MM.1S (cell line): ENCODE measurements at regions not wholly inside any gene's neighbourhood (a gene's known extent, or its start where the extent isn't known, plus 50 kb on each side); places are given as distances from the start of the nearest gene placed in this dataset.

Source experiments
- DNase-seq: peaks from one replicate; pipeline ENCODE4 v3.0.0-alpha.2; 2015
- H2AFZ ChIP-seq: fragments of 300-600 bp; sonication (generic); 2 replicates; pipeline ENCODE4 v1.6.0; 2016; ENCODE audit warnings: antibody characterized with exemption, low read length
- H3F3A ChIP-seq: fragments of 300-600 bp; sonication (generic); 2 replicates; pipeline ENCODE4 v1.6.1; 2016; ENCODE audit warnings: mild to moderate bottlenecking, antibody characterized with exemption, low read length, moderate library complexity, mixed read lengths; ENCODE audit not compliant: insufficient read depth
- H3K27ac ChIP-seq: fragments of 300-600 bp; sonication (generic); 2 replicates; pipeline ENCODE4 v1.5.1; 2016; ENCODE audit warnings: mild to moderate bottlenecking, low read length
- H3K27me3 ChIP-seq: fragments of 300-600 bp; sonication (generic); replicated peaks from 2 replicates; pipeline ENCODE4 v1.6.0; 2016; ENCODE audit warnings: low read length; ENCODE audit not compliant: insufficient read depth
- H3K36me3 ChIP-seq: fragments of 300-600 bp; sonication (generic); replicated peaks from 2 replicates; pipeline ENCODE4 v1.6.1; 2016; ENCODE audit warnings: mild to moderate bottlenecking, low read length, mixed read lengths; ENCODE audit not compliant: insufficient read depth
- H3K4me1 ChIP-seq: fragments of 300-600 bp; sonication (generic); 2 replicates; pipeline ENCODE4 v1.6.1; 2016; ENCODE audit warnings: low read length, mixed read lengths
- H3K4me2 ChIP-seq: fragments of 300-600 bp; sonication (generic); 2 replicates; pipeline ENCODE4 v1.6.0; 2016; ENCODE audit warnings: low read depth, low read length
- H3K4me3 ChIP-seq: fragments of 300-600 bp; sonication (generic); 2 replicates; pipeline ENCODE4 v1.5.1; 2016; ENCODE audit warnings: low read length, mixed read lengths
- H3K79me2 ChIP-seq: fragments of 300-600 bp; sonication (generic); 2 replicates; pipeline ENCODE4 v1.6.1; 2016; ENCODE audit warnings: mixed run types, low read length, mixed read lengths
- H3K9ac ChIP-seq: fragments of 300-600 bp; sonication (generic); 2 replicates; pipeline ENCODE4 v1.6.1; 2016; ENCODE audit warnings: low read length, mixed read lengths
- H3K9me2 ChIP-seq: fragments of 300-600 bp; sonication (generic); replicated peaks from 2 replicates; pipeline ENCODE4 v1.6.1; 2016; ENCODE audit warnings: mild to moderate bottlenecking, low read length, mixed read lengths; ENCODE audit not compliant: insufficient read depth
- H3K9me3 ChIP-seq: fragments of 300-600 bp; sonication (generic); replicated peaks from 2 replicates; pipeline ENCODE4 v1.6.1; 2016; ENCODE audit warnings: mild to moderate bottlenecking, low read length, mixed read lengths; ENCODE audit not compliant: insufficient read depth
- H4K20me1 ChIP-seq: fragments of 300-600 bp; sonication (generic); 2 replicates; pipeline ENCODE4 v1.6.1; 2016; ENCODE audit warnings: mild to moderate bottlenecking, low read length, moderate library complexity, mixed read lengths; ENCODE audit not compliant: insufficient read depth
- EZH2 ChIP-seq: fragments of 300-600 bp; sonication (generic); optimal IDR thresholded peaks from 2 replicates; pipeline ENCODE3; 2017; ENCODE audit warnings: low read depth, mild to moderate bottlenecking, antibody characterized with exemption, low read length, mixed read lengths
- EZH2phosphoT487 ChIP-seq: fragments of 300-600 bp; sonication (generic); IDR thresholded peaks from 2 replicates; pipeline ENCODE4 v1.6.1; 2018; ENCODE audit warnings: antibody characterized with exemption, low read length
- TF ChIP-seq, protein P1 (sequence below): fragments of 300-600 bp; sonication (generic); IDR thresholded peaks from 2 replicates; pipeline ENCODE4 v1.5.1; 2016; ENCODE audit warnings: antibody characterized with exemption, low read length, mixed read lengths

GRCh38 chr14:26939755-26940154, 341.9 kb upstream of the NOVA1 start:
- no peaks in the 10 kb centered on the region for H3K4me1 ChIP-seq
- H2AFZ ChIP-seq = no peak overlapping the region
- no peak overlapping the region for H3K27ac ChIP-seq
- no peaks in the 10 kb centered on the region for H3K27me3 ChIP-seq
- H3K9ac ChIP-seq = no peak overlapping the region
- no peaks in the 10 kb centered on the region for H3K36me3 ChIP-seq
- TF ChIP-seq, protein P1, sequence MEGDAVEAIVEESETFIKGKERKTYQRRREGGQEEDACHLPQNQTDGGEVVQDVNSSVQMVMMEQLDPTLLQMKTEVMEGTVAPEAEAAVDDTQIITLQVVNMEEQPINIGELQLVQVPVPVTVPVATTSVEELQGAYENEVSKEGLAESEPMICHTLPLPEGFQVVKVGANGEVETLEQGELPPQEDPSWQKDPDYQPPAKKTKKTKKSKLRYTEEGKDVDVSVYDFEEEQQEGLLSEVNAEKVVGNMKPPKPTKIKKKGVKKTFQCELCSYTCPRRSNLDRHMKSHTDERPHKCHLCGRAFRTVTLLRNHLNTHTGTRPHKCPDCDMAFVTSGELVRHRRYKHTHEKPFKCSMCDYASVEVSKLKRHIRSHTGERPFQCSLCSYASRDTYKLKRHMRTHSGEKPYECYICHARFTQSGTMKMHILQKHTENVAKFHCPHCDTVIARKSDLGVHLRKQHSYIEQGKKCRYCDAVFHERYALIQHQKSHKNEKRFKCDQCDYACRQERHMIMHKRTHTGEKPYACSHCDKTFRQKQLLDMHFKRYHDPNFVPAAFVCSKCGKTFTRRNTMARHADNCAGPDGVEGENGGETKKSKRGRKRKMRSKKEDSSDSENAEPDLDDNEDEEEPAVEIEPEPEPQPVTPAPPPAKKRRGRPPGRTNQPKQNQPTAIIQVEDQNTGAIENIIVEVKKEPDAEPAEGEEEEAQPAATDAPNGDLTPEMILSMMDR = no peak
- TF ChIP-seq EZH2phosphoT487 (no peak), EZH2 (no peak)
- no peaks in the 10 kb centered on the region for H3F3A ChIP-seq
- no peak overlapping the region for H3K4me2 ChIP-seq
- H3K79me2 ChIP-seq = no peaks in the 10 kb centered on the region
- DNase-seq = no peak
- no peaks in the 10 kb centered on the region for H3K9me3 ChIP-seq
- H4K20me1 ChIP-seq = no peaks in the 10 kb centered on the region
- H3K4me3 ChIP-seq = no peak overlapping the region
- H3K9me2 ChIP-seq = no peaks in the 10 kb centered on the region

DNA sequence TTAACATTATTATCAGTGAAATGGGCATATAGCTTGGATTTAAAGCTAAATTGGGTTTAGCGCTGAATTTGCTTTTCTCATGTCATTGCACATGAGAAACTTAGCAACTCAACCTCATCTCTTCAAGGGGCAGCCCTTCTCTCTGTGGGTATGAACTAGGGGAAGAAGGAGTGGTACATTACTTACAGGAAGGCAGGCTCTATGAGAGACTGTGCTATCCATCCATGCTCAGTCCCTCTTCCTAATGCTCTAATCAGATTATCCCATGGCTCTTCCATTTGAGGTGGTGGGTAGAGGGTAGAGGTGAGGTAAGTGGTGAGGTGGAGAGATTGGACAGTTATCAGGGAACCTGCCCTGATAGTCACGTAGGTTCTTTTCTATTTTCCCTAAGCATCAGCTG, 343.7 kb upstream of the NOVA1 start:
- Histone ChIP-seq H3K4me3 (no peak overlapping the region), H3K9me3 (no peaks in the 10 kb centered on the region), H3K36me3 (no peaks in the 10 kb centered on the region), H4K20me1 (no peaks in the 10 kb centered on the region), H3K27me3 (no peaks in the 10 kb centered on the region), H3K79me2 (no peaks in the 10 kb centered on the region), H3K27ac (no peak overlapping the region), H3F3A (no peaks in the 10 kb centered on the region), H2AFZ (no peak overlapping the region), H3K9ac (no peak overlapping the region), H3K9me2 (no peaks in the 10 kb centered on the region), H3K4me1 (no peaks in the 10 kb centered on the region), H3K4me2 (no peak overlapping the region)
- TF ChIP-seq EZH2 (no peak), EZH2phosphoT487 (no peak)
- TF ChIP-seq, protein P1 = no peak
- no peak for DNase-seq

- Histone ChIP-seq H3K27me3 (no peaks in the 10 kb centered on the region), H4K20me1 (no peaks in the 10 kb centered on the region)
- TF ChIP-seq EZH2phosphoT487 (no peak), EZH2 (no peak)
- TF ChIP-seq, protein P1 = no peak
These were observed 349.4 kb upstream of the NOVA1 start for GRCh38 chr14:26947265-26947664.

More at GRCh38 chr14:26947265-26947664, 349.4 kb upstream of the NOVA1 start:
- H3K9me3 ChIP-seq = no peaks in the 10 kb centered on the region
- no peak for DNase-seq
- no peaks in the 10 kb centered on the region for H3K36me3 ChIP-seq
- no peaks in the 10 kb centered on the region for H3K4me1 ChIP-seq
- H3K9ac ChIP-seq = no peak overlapping the region
- H3F3A ChIP-seq = no peaks in the 10 kb centered on the region
- no peak overlapping the region for H2AFZ ChIP-seq
- no peak overlapping the region for H3K4me2 ChIP-seq
- H3K9me2 ChIP-seq = no peaks in the 10 kb centered on the region
- H3K4me3 ChIP-seq = no peak overlapping the region
- no peaks in the 10 kb centered on the region for H3K79me2 ChIP-seq
- no peak overlapping the region for H3K27ac ChIP-seq
